ENCODE measurements at regions not wholly inside any gene's neighbourhood (a gene's known extent, or its start where the extent isn't known, plus 50 kb on each side); places are given as distances from the start of the nearest gene placed in this dataset.

- no peak for TF ChIP-seq MEF2A (IDR thresholded peaks at IDR 0.05; ENCODE audit: borderline replicate concordance, low read depth)
- no peak for TF ChIP-seq CTCF (IDR thresholded peaks at IDR 0.05)
- TF ChIP-seq SMC3 (IDR thresholded peaks at IDR 0.05; ENCODE audit: low read depth, low read length) = no peak
- TF ChIP-seq POLR2AphosphoS5 (IDR thresholded peaks at IDR 0.05; ENCODE audit: low read depth, low read length) = no peak
These were observed 89.0 kb upstream of the MAPK10 start for GRCh38 chr4:86448871-86449270.

Data from SK-N-SH (cell line).